ENCODE measurements at regions not wholly inside any gene's neighbourhood (a gene's known extent, or its start where the extent isn't known, plus 50 kb on each side); places are given as distances from the start of the nearest gene placed in this dataset.

GRCh38 chr2:144715992-144716391, 196.1 kb upstream of the ZEB2 start:
- Mint-ChIP-seq H3K36me3 (ENCODE audit: low read depth) (no peaks in the 10 kb centered on the region), H3K9me3 (peaks cover 9% of the 10 kb centered on the region), H3K27ac (no peak overlapping the region), H3K4me1 (no peaks in the 10 kb centered on the region), H3K27me3 (peaks cover 3% of the 10 kb centered on the region), H3K4me3 (no peak overlapping the region)
- ChIA-PET CTCF (no interaction called here), POLR2A (no interaction called here)
- DNase-seq: no peak

GRCh38 chr2:144713410-144713809, 193.5 kb upstream of the ZEB2 start:
- ChIA-PET CTCF (no interaction called here), POLR2A (no interaction called here)
- no peak for DNase-seq
- H3K27ac Mint-ChIP-seq: no peak overlapping the region
- no peaks in the 10 kb centered on the region for H3K36me3 Mint-ChIP-seq (ENCODE audit: low read depth)
- peaks cover 5% of the 10 kb centered on the region for H3K9me3 Mint-ChIP-seq
- peaks cover 5% of the 10 kb centered on the region for H3K27me3 Mint-ChIP-seq
- no peaks in the 10 kb centered on the region for H3K4me1 Mint-ChIP-seq
- no peak overlapping the region for H3K4me3 Mint-ChIP-seq

- POLR2A ChIA-PET: no interaction called here
- H3K4me1 Mint-ChIP-seq: no peaks in the 10 kb centered on the region
- no peak overlapping the region for H3K4me3 Mint-ChIP-seq
- H3K27me3 Mint-ChIP-seq: peaks cover 5% of the 10 kb centered on the region
- DNase-seq: no peak
- H3K9me3 Mint-ChIP-seq: no peaks in the 10 kb centered on the region
- CTCF ChIA-PET: interaction anchor here (0.7 kb wide), 1 partner anchor 1112 kb away, joined by 3 read pairs; no protein-coding TSS in a partner anchor
- no peak overlapping the region for H3K27ac Mint-ChIP-seq
- H3K36me3 Mint-ChIP-seq (ENCODE audit: low read depth): no peaks in the 10 kb centered on the region
Measured at GRCh38 chr2:144712550-144712940, 192.6 kb upstream of the ZEB2 start.

GRCh38 chr2:144711630-144712549, 192.0 kb upstream of the ZEB2 start:
- H3K27me3 Mint-ChIP-seq: peaks cover 5% of the 10 kb centered on the region
- no peaks in the 10 kb centered on the region for H3K4me1 Mint-ChIP-seq
- POLR2A ChIA-PET: no interaction called here
- no peak for DNase-seq
- no peaks in the 10 kb centered on the region for H3K9me3 Mint-ChIP-seq
- no peak overlapping the region for H3K27ac Mint-ChIP-seq
- no peaks in the 10 kb centered on the region for H3K36me3 Mint-ChIP-seq (ENCODE audit: low read depth)
- CTCF ChIA-PET: interaction anchor here (0.7 kb wide), 1 partner anchor 1111 kb away, joined by 3 read pairs; no protein-coding TSS in a partner anchor
- no peak overlapping the region for H3K4me3 Mint-ChIP-seq

- CTCF ChIA-PET: no interaction called here
- H3K9me3 Mint-ChIP-seq: no peaks in the 10 kb centered on the region
- no peak for DNase-seq
- POLR2A ChIA-PET: no interaction called here
- H3K27me3 Mint-ChIP-seq: peaks cover 5% of the 10 kb centered on the region
- no peak overlapping the region for H3K4me3 Mint-ChIP-seq
- H3K36me3 Mint-ChIP-seq (ENCODE audit: low read depth): no peaks in the 10 kb centered on the region
- no peaks in the 10 kb centered on the region for H3K4me1 Mint-ChIP-seq
- no peak overlapping the region for H3K27ac Mint-ChIP-seq
Measured at GRCh38 chr2:144711084-144711483, 191.2 kb upstream of the ZEB2 start.

- Mint-ChIP-seq H3K27me3 (peaks cover 5% of the 10 kb centered on the region), H3K36me3 (ENCODE audit: low read depth) (no peaks in the 10 kb centered on the region), H3K4me1 (no peaks in the 10 kb centered on the region), H3K9me3 (no peaks in the 10 kb centered on the region), H3K4me3 (no peak overlapping the region), H3K27ac (no peak overlapping the region)
- CTCF ChIA-PET: no interaction called here
- no peak for DNase-seq
- POLR2A ChIA-PET: no interaction called here
Measured at GRCh38 chr2:144708626-144709025, 188.7 kb upstream of the ZEB2 start.

GRCh38 chr2:144707736-144708326, 187.9 kb upstream of the ZEB2 start:
- Mint-ChIP-seq H3K4me3 (no peak overlapping the region), H3K36me3 (ENCODE audit: low read depth) (no peaks in the 10 kb centered on the region), H3K4me1 (no peaks in the 10 kb centered on the region), H3K9me3 (no peaks in the 10 kb centered on the region), H3K27me3 (peaks cover 6% of the 10 kb centered on the region), H3K27ac (no peak overlapping the region)
- ChIA-PET CTCF (interaction anchor here (0.5 to 0.7 kb wide), 2 partner anchors 1711 to 1836 kb away, joined by 3 to 6 read pairs; no protein-coding TSS in a partner anchor), POLR2A (no interaction called here)
- DNase-seq: no peak

GRCh38 chr2:144706647-144707046, 186.7 kb upstream of the ZEB2 start:
- no peak for DNase-seq
- no peaks in the 10 kb centered on the region for H3K36me3 Mint-ChIP-seq (ENCODE audit: low read depth)
- peaks cover 4% of the 10 kb centered on the region for H3K27me3 Mint-ChIP-seq
- no peak overlapping the region for H3K27ac Mint-ChIP-seq
- no peaks in the 10 kb centered on the region for H3K4me1 Mint-ChIP-seq
- ChIA-PET POLR2A (no interaction called here), CTCF (no interaction called here)
- no peak overlapping the region for H3K4me3 Mint-ChIP-seq
- no peaks in the 10 kb centered on the region for H3K9me3 Mint-ChIP-seq

- no peak overlapping the region for H3K4me3 Mint-ChIP-seq
- H3K4me1 Mint-ChIP-seq: no peaks in the 10 kb centered on the region
- DNase-seq: no peak
- ChIA-PET CTCF (no interaction called here), POLR2A (no interaction called here)
- peaks cover 4% of the 10 kb centered on the region for H3K27me3 Mint-ChIP-seq
- H3K36me3 Mint-ChIP-seq (ENCODE audit: low read depth): no peaks in the 10 kb centered on the region
- H3K9me3 Mint-ChIP-seq: no peaks in the 10 kb centered on the region
- H3K27ac Mint-ChIP-seq: no peak overlapping the region
Measured at GRCh38 chr2:144705328-144706245, 185.7 kb upstream of the ZEB2 start.

- Mint-ChIP-seq H3K4me1 (no peaks in the 10 kb centered on the region), H3K27ac (no peak overlapping the region), H3K36me3 (ENCODE audit: low read depth) (no peaks in the 10 kb centered on the region), H3K9me3 (no peaks in the 10 kb centered on the region), H3K4me3 (no peak overlapping the region), H3K27me3 (peaks cover 8% of the 10 kb centered on the region)
- no peak for DNase-seq
- ChIA-PET CTCF (no interaction called here), POLR2A (no interaction called here)
Measured at GRCh38 chr2:144704709-144705095, 184.8 kb upstream of the ZEB2 start.

- Mint-ChIP-seq H3K27me3 (peaks cover 9% of the 10 kb centered on the region), H3K4me1 (no peaks in the 10 kb centered on the region), H3K9me3 (no peaks in the 10 kb centered on the region), H3K36me3 (ENCODE audit: low read depth) (no peaks in the 10 kb centered on the region), H3K4me3 (no peak overlapping the region), H3K27ac (no peak overlapping the region)
- ChIA-PET CTCF (no interaction called here), POLR2A (no interaction called here)
- no peak for DNase-seq
Measured at GRCh38 chr2:144703852-144704708, 184.2 kb upstream of the ZEB2 start.

GRCh38 chr2:144702051-144702450, 182.1 kb upstream of the ZEB2 start:
- no peak overlapping the region for H3K27ac Mint-ChIP-seq
- CTCF ChIA-PET: no interaction called here
- H3K27me3 Mint-ChIP-seq: peaks cover 9% of the 10 kb centered on the region
- H3K9me3 Mint-ChIP-seq: peaks cover 3% of the 10 kb centered on the region
- DNase-seq: no peak
- H3K4me1 Mint-ChIP-seq: no peaks in the 10 kb centered on the region
- no peaks in the 10 kb centered on the region for H3K36me3 Mint-ChIP-seq (ENCODE audit: low read depth)
- H3K4me3 Mint-ChIP-seq: no peak overlapping the region
- POLR2A ChIA-PET: no interaction called here
